CMK (cell line): ENCODE measurements at regions not wholly inside any gene's neighbourhood (a gene's known extent, or its start where the extent isn't known, plus 50 kb on each side); places are given as distances from the start of the nearest gene placed in this dataset.
"Not testable (repeated sequence)": the region's sequence is repeated elsewhere in the genome, so short reads cannot be mapped to it uniquely, and the experiment has no call there.

Experiments
- DNase-seq: peaks from one replicate; pipeline ENCODE4 v3.0.0-alpha.2; 2010; ENCODE audit warnings: low read depth

GRCh38 chr9:75461183-75461582, 372.9 kb downstream of the OSTF1 start:
- no peak for DNase-seq

GRCh38 chr9:75462866-75463265, 374.6 kb downstream of the OSTF1 start:
- DNase-seq: no peak

- DNase-seq: no peak
These were observed 375.6 kb downstream of the OSTF1 start for GRCh38 chr9:75463871-75464270.

DNA sequence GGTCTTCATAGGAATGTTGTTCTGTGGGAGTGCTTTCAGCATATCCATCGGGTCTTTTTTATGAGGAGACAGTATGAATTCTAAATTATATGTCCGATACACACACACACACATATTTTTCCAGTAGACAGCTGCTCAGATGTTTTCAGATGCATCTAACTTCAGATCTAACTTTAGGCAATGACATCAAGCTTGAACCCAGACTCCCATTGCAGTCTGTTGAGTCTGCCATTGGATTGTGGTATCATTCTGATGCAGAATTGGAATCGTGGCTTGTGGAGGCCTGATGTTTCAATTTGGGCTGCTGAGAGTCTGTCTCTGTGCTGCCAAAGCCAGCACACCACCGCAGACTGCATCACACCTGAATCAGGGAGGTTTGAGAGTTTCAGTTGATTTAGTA, 376.4 kb downstream of the OSTF1 start:
- DNase-seq: no peak

DNA sequence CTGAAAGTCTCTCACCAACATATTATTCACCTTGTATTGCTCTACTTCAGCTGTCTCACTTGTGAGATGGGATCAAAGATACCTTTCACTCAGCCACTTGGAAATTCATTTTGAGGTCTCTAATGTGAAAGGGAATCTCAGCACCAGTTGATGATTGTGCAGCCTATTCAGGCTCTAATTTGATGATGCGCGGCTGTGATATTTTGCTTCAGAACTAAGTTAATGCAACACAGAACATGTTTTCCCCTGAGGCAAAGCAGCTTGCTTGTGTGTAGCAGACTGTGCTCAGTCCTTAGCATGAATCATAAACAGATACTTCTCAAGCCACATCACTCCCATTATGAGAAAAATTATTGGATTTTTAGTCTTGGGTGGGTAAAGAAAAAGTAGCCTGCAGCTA, 378.8 kb downstream of the OSTF1 start:
- no peak for DNase-seq

DNA sequence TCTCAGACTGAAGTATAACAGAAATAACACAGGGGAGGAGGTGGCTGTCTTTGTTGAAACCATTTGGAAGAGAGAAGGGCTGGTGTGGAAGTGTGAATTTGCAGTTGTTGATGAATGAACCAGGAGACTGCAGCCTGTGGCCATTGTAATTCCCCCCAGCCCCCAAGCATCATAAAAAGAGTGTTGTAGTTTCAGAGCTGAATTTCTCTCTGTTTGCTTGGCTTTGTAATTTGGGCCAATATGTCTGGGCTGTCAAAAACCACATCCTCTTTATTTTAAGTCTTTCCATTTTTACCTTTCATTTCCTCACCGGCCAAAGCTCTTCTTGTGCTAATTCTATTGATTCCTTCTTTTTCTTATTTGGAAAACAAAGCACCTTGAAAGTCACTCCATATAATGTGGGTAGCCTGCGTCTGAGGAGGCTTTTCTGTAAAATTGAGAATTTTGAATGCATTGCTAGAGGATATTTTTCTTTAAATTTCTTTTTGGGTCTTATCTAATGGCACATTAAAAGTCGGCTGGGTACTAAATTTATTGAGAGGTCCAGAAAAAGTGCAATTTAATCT, 383.3 kb downstream of the OSTF1 start:
- no peak for DNase-seq

- DNase-seq: no peak
These were observed 394.3 kb downstream of the OSTF1 start for GRCh38 chr9:75482566-75482965.

DNA sequence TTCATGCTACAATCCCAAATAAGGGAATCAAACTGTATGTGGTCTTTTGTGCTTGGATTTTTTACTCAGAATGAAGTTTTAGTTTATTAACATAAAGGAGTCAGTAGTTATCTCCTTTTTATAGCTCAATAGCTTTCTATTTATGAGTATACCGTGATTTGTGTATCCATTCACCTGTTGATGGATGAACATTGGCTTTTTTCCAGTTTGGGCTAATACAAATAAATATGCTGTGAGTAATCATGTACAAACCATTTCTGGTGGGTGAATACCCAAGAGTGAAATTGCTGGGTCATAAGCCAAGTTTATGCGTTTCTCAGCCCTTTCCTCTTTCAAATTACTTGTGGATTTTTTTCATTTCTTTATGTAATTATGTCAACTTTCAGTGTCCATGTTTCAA, 395.3 kb downstream of the OSTF1 start:
- DNase-seq: no peak

GRCh38 chr9:75487856-75488718, 399.8 kb downstream of the OSTF1 start:
- DNase-seq: no peak

- DNase-seq: no peak
These were observed 400.4 kb downstream of the OSTF1 start for GRCh38 chr9:75488719-75489110.

GRCh38 chr9:75490326-75490725, 400.1 kb upstream of the PCSK5 start:
- no peak for DNase-seq

DNA sequence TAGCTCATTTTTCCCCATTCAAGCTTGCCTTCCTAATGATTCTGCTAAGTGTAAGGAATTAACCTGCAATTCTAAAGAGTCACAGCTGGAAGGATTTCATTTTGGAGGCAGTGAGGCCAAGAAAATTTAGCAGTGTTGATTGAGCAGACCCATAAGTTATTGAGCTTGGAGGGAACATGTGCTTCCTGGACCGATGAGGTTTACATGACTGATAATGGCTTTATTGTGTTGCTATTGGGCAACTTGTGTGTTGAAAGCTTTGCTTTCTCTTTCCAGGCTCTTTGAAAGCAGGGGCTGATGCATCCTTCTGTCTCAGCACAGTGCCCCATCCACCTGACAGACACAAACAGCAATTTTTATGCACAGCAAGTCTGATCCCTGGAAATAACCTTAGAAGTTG, 398.9 kb upstream of the PCSK5 start:
- DNase-seq: no peak

GRCh38 chr9:75499812-75500211, 390.7 kb upstream of the PCSK5 start:
- no peak for DNase-seq

GRCh38 chr9:75500479-75500878, 390.0 kb upstream of the PCSK5 start:
- no peak for DNase-seq

- DNase-seq: not testable (repeated sequence)
These were observed 389.5 kb upstream of the PCSK5 start for GRCh38 chr9:75500940-75501339.

DNA sequence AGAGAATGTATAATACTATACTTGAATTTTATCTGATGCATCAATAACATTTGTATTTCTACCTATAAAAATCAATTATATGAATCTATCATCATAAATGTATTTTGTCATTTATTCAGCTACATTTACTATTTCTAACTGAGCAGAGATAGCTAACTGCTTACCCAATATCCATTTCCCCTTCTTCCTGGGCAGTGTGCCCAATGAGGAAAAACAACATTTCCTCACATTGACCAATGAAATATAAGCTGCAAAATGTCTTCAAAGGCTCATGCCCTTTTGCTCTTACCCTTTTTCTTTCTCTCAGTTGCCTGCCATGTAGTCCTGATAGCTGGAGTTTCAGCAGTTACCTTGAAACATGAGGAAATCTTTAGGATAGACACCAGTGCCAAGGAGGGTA, 385.8 kb upstream of the PCSK5 start:
- DNase-seq: no peak

- DNase-seq: no peak
These were observed 384.8 kb upstream of the PCSK5 start for GRCh38 chr9:75505654-75506053.

- DNase-seq: no peak
These were observed 361.0 kb upstream of the PCSK5 start for GRCh38 chr9:75529463-75529862.

DNA sequence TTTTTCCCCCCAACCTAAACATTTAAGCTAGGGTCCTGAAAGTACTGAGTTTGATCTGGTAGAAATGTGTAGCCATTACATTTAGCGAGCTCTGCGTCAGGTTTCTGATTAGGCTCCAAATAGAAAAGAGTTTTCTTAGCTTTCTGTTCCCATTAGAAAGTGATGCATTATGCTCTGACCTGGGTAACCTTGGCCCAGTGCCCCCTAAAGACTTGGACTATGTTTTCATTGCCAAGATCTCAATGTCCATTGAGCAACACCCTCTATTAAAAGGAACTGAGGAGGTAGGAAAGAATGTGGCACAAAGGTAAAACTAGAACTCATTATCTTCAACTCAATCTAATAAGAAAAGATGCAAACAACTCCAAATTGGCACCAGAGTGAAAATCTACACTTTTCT, 358.9 kb upstream of the PCSK5 start:
- DNase-seq: no peak

- no peak for DNase-seq
These were observed 358.0 kb upstream of the PCSK5 start for GRCh38 chr9:75532233-75533050.

DNA sequence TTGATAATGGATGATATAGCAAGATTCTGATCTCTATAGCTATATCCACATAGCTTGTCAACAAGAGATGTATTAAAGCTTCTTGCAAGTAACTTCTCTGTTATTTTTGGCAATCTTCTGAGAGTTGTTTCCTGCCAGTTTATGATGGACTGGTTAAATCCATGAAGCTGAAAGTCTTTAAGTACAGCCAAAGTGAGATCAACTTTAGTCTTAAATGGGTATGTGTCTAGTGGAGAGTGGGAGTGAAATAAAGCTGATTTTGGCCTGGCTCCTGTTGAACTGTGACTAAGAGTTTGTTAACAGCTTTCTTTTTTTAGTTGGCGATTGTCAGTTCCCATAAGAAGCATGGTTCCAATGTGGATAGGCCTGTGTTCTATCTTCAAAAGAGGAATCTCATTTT, 350.9 kb upstream of the PCSK5 start:
- DNase-seq: no peak

GRCh38 chr9:75540185-75540584, 350.3 kb upstream of the PCSK5 start:
- DNase-seq: no peak

GRCh38 chr9:75541734-75542133, 348.7 kb upstream of the PCSK5 start:
- DNase-seq: no peak
